ENCODE measurements at regions not wholly inside any gene's neighbourhood (a gene's known extent, or its start where the extent isn't known, plus 50 kb on each side); places are given as distances from the start of the nearest gene placed in this dataset.

DNA sequence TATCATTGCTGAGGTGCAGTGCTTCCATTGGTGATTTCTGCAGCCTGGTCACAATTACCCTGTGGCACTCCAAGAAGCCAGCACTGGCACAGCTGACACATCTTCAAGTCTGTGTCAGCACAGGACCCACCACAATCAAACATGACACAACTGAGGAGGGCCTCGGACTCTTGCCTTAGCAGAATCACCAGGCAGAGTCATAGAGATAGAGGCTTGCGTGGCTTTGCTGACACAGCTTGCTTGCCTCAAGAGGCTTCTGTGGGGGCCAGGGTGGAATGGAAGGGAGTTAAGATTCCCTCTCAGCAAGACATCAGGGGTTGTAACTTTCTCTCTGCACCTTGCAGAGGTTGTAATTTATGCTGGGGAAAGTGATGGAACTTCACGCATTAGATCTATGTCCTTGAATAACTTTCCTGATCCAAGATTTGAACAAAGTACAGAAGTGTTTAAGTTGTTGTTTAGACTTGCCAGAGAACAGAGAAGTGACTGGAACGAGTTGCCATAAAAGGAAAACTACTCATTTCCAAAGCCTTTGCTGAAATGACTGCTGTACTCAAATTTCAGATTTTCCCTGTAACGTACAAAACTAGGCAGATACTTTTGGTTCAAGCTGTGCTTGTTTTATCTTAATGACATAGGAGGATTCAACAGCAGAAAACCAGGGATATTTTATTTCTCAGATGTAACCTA, 170.7 kb downstream of the DIPK2A start:
- TF ChIP-seq, protein P1, sequence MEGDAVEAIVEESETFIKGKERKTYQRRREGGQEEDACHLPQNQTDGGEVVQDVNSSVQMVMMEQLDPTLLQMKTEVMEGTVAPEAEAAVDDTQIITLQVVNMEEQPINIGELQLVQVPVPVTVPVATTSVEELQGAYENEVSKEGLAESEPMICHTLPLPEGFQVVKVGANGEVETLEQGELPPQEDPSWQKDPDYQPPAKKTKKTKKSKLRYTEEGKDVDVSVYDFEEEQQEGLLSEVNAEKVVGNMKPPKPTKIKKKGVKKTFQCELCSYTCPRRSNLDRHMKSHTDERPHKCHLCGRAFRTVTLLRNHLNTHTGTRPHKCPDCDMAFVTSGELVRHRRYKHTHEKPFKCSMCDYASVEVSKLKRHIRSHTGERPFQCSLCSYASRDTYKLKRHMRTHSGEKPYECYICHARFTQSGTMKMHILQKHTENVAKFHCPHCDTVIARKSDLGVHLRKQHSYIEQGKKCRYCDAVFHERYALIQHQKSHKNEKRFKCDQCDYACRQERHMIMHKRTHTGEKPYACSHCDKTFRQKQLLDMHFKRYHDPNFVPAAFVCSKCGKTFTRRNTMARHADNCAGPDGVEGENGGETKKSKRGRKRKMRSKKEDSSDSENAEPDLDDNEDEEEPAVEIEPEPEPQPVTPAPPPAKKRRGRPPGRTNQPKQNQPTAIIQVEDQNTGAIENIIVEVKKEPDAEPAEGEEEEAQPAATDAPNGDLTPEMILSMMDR (optimal IDR thresholded peaks at IDR 0.05 in 1 of 3, IDR thresholded peaks at IDR 0.05 in 1 of 3, conservative IDR thresholded peaks at IDR 0.05 in 1 of 3; ENCODE audit: extremely low read depth in 1 of 3, insufficient read depth in 2 of 3, low read length in 3 of 3): no peak
- no peak for TF ChIP-seq EZH2 (IDR thresholded peaks at IDR 0.05; ENCODE audit: low read length)
